IMR-90 (cell line): ENCODE measurements at regions not wholly inside any gene's neighbourhood (a gene's known extent, or its start where the extent isn't known, plus 50 kb on each side); places are given as distances from the start of the nearest gene placed in this dataset.

Experiments used
- ATAC-seq: fragments of 200-7000 bp; cut with Tn5 transposase; 2 replicates; pipeline ENCODE4 v1.9.1; 2020; ENCODE audit warnings: low read depth, mild to moderate bottlenecking, moderate library complexity
- BruUV-seq: library from RNA; stranded (reverse); fragments of 400-500 nt; replicated peaks from 2 replicates; lab custom pipeline; 2021; lab: Mats Ljungman, UMichigan
- CTCF ChIA-PET: fragments of 300-600 bp; formaldehyde crosslinking; extraction: SDS; loops from one replicate; lab custom pipeline; 2021; ENCODE audit warnings: antibody characterized with exemption; lab: Yijun Ruan, JAX
- POLR2A ChIA-PET: fragments of 300-600 bp; sonication (Branson Sonifier 250); formaldehyde crosslinking; loops from one replicate; lab custom pipeline; 2022; ENCODE audit warnings: antibody characterized with exemption; ENCODE audit not compliant: unreplicated experiment; lab: Charles Lee
- DNase-seq: peaks from one replicate; pipeline ENCODE4 v3.0.0; 2013
- H2AFZ ChIP-seq: replicated peaks from 2 replicates; pipeline ENCODE3; 2013; ENCODE audit warnings: low read length, mild to moderate bottlenecking; ENCODE audit not compliant: poor library complexity
- H2AK5ac ChIP-seq: 2 replicates; pipeline ENCODE4 v1.6.1; 2013; ENCODE audit warnings: low read depth, low read length, inconsistent platforms
- H2AK9ac ChIP-seq: replicated peaks from 2 replicates; pipeline ENCODE3; 2013; ENCODE audit warnings: mild to moderate bottlenecking, low read depth, low read length, moderate library complexity; ENCODE audit not compliant: poor library complexity
- H2BK120ac ChIP-seq: 2 replicates; pipeline ENCODE4 v1.6.1; 2013; ENCODE audit warnings: low read depth, low read length, inconsistent platforms
- H2BK15ac ChIP-seq: 3 replicates; pipeline ENCODE4 v1.6.1; 2013; ENCODE audit warnings: low read depth, low read length, inconsistent platforms
- H2BK20ac ChIP-seq: 2 replicates; pipeline ENCODE4 v1.6.1; 2013; ENCODE audit warnings: low read depth, mild to moderate bottlenecking, inconsistent platforms, low read length, moderate library complexity
- H2BK5ac ChIP-seq: 2 replicates; pipeline ENCODE4 v1.6.1; 2013; ENCODE audit warnings: mild to moderate bottlenecking, low read depth, low read length, inconsistent platforms; ENCODE audit not compliant: poor library complexity, severe bottlenecking
- H3K14ac ChIP-seq: replicated peaks from 2 replicates; pipeline ENCODE4 v1.6.1; 2013; ENCODE audit warnings: low read depth, low read length, inconsistent platforms
- H3K18ac ChIP-seq: 2 replicates; pipeline ENCODE4 v1.6.1; 2013; ENCODE audit warnings: low read depth, low read length, control low read depth
- H3K23ac ChIP-seq: 2 replicates; pipeline ENCODE4 v1.6.1; 2013; ENCODE audit warnings: low read depth, low read length, inconsistent platforms
- H3K27ac ChIP-seq: 2 replicates; pipeline ENCODE4 v1.5.1; 2013; ENCODE audit warnings: mild to moderate bottlenecking, control low read depth, low read length; ENCODE audit not compliant: insufficient read depth
- H3K27me3 ChIP-seq: 2 replicates; pipeline ENCODE4 v1.6.1; 2013; ENCODE audit warnings: low read length; ENCODE audit not compliant: control insufficient read depth, insufficient read depth
- H3K36me3 ChIP-seq: 2 replicates; pipeline ENCODE4 v1.6.1; 2013; ENCODE audit warnings: low read length, mixed read lengths; ENCODE audit not compliant: control insufficient read depth, insufficient read depth
- H3K4ac ChIP-seq: 2 replicates; pipeline ENCODE4 v1.6.1; 2013; ENCODE audit warnings: low read depth, low read length, inconsistent platforms
- H3K4me1 ChIP-seq: 2 replicates; pipeline ENCODE4 v1.6.1; 2013; ENCODE audit warnings: low read length, mixed read lengths; ENCODE audit not compliant: control insufficient read depth, insufficient read depth
- H3K4me2 ChIP-seq: 2 replicates; pipeline ENCODE4 v1.6.1; 2013; ENCODE audit warnings: low read depth, mild to moderate bottlenecking, control low read depth, low read length, moderate library complexity
- H3K4me3 ChIP-seq: 2 replicates; pipeline ENCODE4 v1.5.1; 2013; ENCODE audit warnings: low read depth, mild to moderate bottlenecking, control low read depth, low read length, moderate library complexity; ENCODE audit not compliant: insufficient read depth
- H3K56ac ChIP-seq: 2 replicates; pipeline ENCODE4 v1.6.1; 2013; ENCODE audit warnings: low read length, inconsistent platforms; ENCODE audit not compliant: insufficient read depth; ENCODE audit errors: extremely low read depth
- H3K79me1 ChIP-seq, 2 experiments: 2 replicates each; pipeline ENCODE4 v1.6.1; 2013; ENCODE audit warnings: low read length in 2 of 2, inconsistent platforms in 1 of 2, low read depth in 1 of 2
- H3K9ac ChIP-seq: 2 replicates; pipeline ENCODE4 v1.6.1; 2013; ENCODE audit warnings: low read depth, low read length, control low read depth
- H3K9me1 ChIP-seq: 2 replicates; pipeline ENCODE4 v1.6.1; 2013; ENCODE audit warnings: low read length, inconsistent platforms; ENCODE audit not compliant: insufficient read depth
- H3K9me3 ChIP-seq: 2 replicates; pipeline ENCODE4 v1.6.1; 2013; ENCODE audit warnings: low read length; ENCODE audit not compliant: control insufficient read depth, insufficient read depth
- H4K20me1 ChIP-seq: 2 replicates; pipeline ENCODE4 v1.6.1; 2013; ENCODE audit warnings: low read length, inconsistent platforms; ENCODE audit not compliant: insufficient read depth
- H4K5ac ChIP-seq: 2 replicates; pipeline ENCODE4 v1.6.1; 2013; ENCODE audit warnings: mild to moderate bottlenecking, low read depth, low read length, control low read depth
- H4K8ac ChIP-seq, 2 experiments: 2 replicates each; pipeline ENCODE4 v1.6.1; 2013; ENCODE audit warnings: low read depth in 2 of 2, low read length in 2 of 2, control low read depth in 1 of 2, inconsistent platforms in 1 of 2
- H4K91ac ChIP-seq: 2 replicates; pipeline ENCODE4 v1.6.1; 2013; ENCODE audit warnings: low read depth, low read length, inconsistent platforms; ENCODE audit not compliant: insufficient read depth
- BHLHE40 ChIP-seq: fragments of 150-350 bp; IDR thresholded peaks from 2 replicates; pipeline ENCODE4 v1.6.1; 2016; ENCODE audit warnings: mild to moderate bottlenecking, low read depth, low read length
- CHD1 ChIP-seq: IDR thresholded peaks from 2 replicates; pipeline ENCODE4 v1.6.1; 2012; ENCODE audit warnings: low read depth, low read length, improper control_type of control experiment
- CTCF ChIP-seq: conservative IDR thresholded peaks from 2 replicates; pipeline ENCODE4 v1.5.1; 2012; ENCODE audit warnings: mild to moderate bottlenecking, low read depth, low read length, improper control_type of control experiment
- ELK1 ChIP-seq: fragments of 150-350 bp; IDR thresholded peaks from 2 replicates; pipeline ENCODE4 v1.6.1; 2016; ENCODE audit warnings: low read depth, mild to moderate bottlenecking, low read length, moderate library complexity, borderline replicate concordance
- FOS ChIP-seq: fragments of 150-350 bp; IDR thresholded peaks from 2 replicates; pipeline ENCODE4 v1.6.1; 2016; ENCODE audit warnings: low read depth, low read length
- MAFK ChIP-seq: IDR thresholded peaks from 2 replicates; pipeline ENCODE4 v1.6.1; 2012; ENCODE audit warnings: low read depth, low read length, improper control_type of control experiment
- MAZ ChIP-seq: IDR thresholded peaks from 2 replicates; pipeline ENCODE4 v1.6.1; 2012; ENCODE audit warnings: low read depth, mild to moderate bottlenecking, low read length, improper control_type of control experiment, moderate library complexity, borderline replicate concordance
- NFE2L2 ChIP-seq: fragments of 150-350 bp; IDR thresholded peaks from 2 replicates; pipeline ENCODE4 v1.6.1; 2016; ENCODE audit warnings: low read depth, mild to moderate bottlenecking, low read length
- RAD21 ChIP-seq: IDR thresholded peaks from 2 replicates; pipeline ENCODE4 v1.6.1; 2012; ENCODE audit warnings: low read length, improper control_type of control experiment
- RCOR1 ChIP-seq: IDR thresholded peaks from 2 replicates; pipeline ENCODE4 v1.6.1; 2012; ENCODE audit warnings: mild to moderate bottlenecking, low read length, improper control_type of control experiment; ENCODE audit not compliant: insufficient replicate concordance
- RFX5 ChIP-seq: IDR thresholded peaks from 2 replicates; pipeline ENCODE4 v1.8.0; 2012; ENCODE audit warnings: low read depth, mild to moderate bottlenecking, low read length, moderate library complexity
- USF2 ChIP-seq: fragments of 150-350 bp; IDR thresholded peaks from 2 replicates; pipeline ENCODE4 v1.6.1; 2017; ENCODE audit warnings: mild to moderate bottlenecking, antibody characterized with exemption, low read length, low read depth
- WGBS, 2 experiments: methylation state at CpG; one replicate each; pipeline versions ENCODE4 v1.1.5 to v1.1.7; 2013; ENCODE audit warnings: missing lambda C conversion rate in 2 of 2; ENCODE audit not compliant: insufficient read length in 1 of 2; ENCODE audit errors: extremely low coverage in 2 of 2; 5-methylcytosine and 5-hydroxymethylcytosine counted together
- dilution Hi-C: fragments of 300-500 bp; cut with HindIII; formaldehyde crosslinking; loops from one replicate; pipeline ENCODE4 v1.14.3; 2018; ENCODE audit warnings: low sequenced_read_pairs; ENCODE audit not compliant: unreplicated experiment
- in situ Hi-C: fragments of 300-500 bp; cut with MboI; formaldehyde crosslinking; loops from 3 replicates; pipeline ENCODE4 v1.14.3; 2019; ENCODE audit warnings: low sequenced_read_pairs, inconsistent platforms, mixed read lengths
- intact Hi-C: fragments of 100-400 bp; cut with micrococcal nuclease; formaldehyde crosslinking; loops from 2 replicates; pipeline ENCODE4 v1.10.0; 2022

- Histone ChIP-seq H3K4me1 (no peaks in the 10 kb centered on the region), H3K9me1 (no peaks in the 10 kb centered on the region), H3K18ac (no peak overlapping the region), H4K5ac (no peak overlapping the region), H2AK5ac (no peak overlapping the region), H2AFZ (no peak overlapping the region), H2AK9ac (no peak overlapping the region), H3K4ac (no peak overlapping the region), H3K56ac (no peak overlapping the region), H4K20me1 (no peaks in the 10 kb centered on the region), H2BK15ac (no peak overlapping the region), H4K8ac (no peak overlapping the region), H3K9ac (no peak overlapping the region), H3K23ac (no peak overlapping the region), H3K36me3 (no peaks in the 10 kb centered on the region), H3K27ac (no peak overlapping the region), H3K79me1 (no peaks in the 10 kb centered on the region), H2BK120ac (no peak overlapping the region), H3K9me3 (peaks cover 53% of the 10 kb centered on the region), H2BK5ac (no peak overlapping the region), H2BK20ac (no peak overlapping the region), H3K27me3 (no peaks in the 10 kb centered on the region), H3K14ac (no peak overlapping the region), H4K91ac (no peak overlapping the region), H3K4me3 (no peak overlapping the region), H3K4me2 (no peak overlapping the region)
- in situ Hi-C loops = no loop called here
- dilution Hi-C loops = no loop called here
- no peak for ATAC-seq
- intact Hi-C loops = no loop called here
- WGBS, 2 experiments = 58% methylated on average over 4 of the region's 21 CpGs; no CpG with 5 or more reads in 1 of the 2 experiments
- ChIA-PET POLR2A (no interaction called here), CTCF (no interaction called here)
- no TSS peak for BruUV-seq
- TF ChIP-seq MAFK (no peak), ELK1 (no peak), CHD1 (no peak), BHLHE40 (no peak), USF2 (no peak), NFE2L2 (no peak), RCOR1 (no peak), CTCF (no peak), MAZ (no peak), RFX5 (no peak), RAD21 (no peak), FOS (no peak)
- DNase-seq = no peak
Measured at GRCh38 chr18:78656346-78656925, 323.2 kb upstream of the SALL3 start.
